H1 (cell line): ENCODE measurements at regions not wholly inside any gene's neighbourhood (a gene's known extent, or its start where the extent isn't known, plus 50 kb on each side); places are given as distances from the start of the nearest gene placed in this dataset.

Source experiments
- ATF2 ChIP-seq: IDR thresholded peaks from 2 replicates; pipeline ENCODE4 v1.6.1; 2012; ENCODE audit warnings: low read length, inconsistent platforms

GRCh38 chr5:67339219-67339767 is 142.7 kb upstream of the CD180 start (continued):
- no peak for TF ChIP-seq ATF2
